SK-N-SH treated with all-trans-retinoic acid at 6 μM for 48 hours (cell line): ENCODE measurements at regions not wholly inside any gene's neighbourhood (a gene's known extent, or its start where the extent isn't known, plus 50 kb on each side); places are given as distances from the start of the nearest gene placed in this dataset.

Experiments used
- ATAC-seq: fragments of 200-7000 bp; cut with Tn5 transposase; 3 replicates; pipeline ENCODE4 v1.9.1; 2020; ENCODE audit warnings: mild to moderate bottlenecking, moderate library complexity
- ARNTL ChIP-seq: fragments of 450-650 bp; formaldehyde crosslinking; IDR thresholded peaks from 2 replicates; pipeline ENCODE4 v1.5.0; 2020; ENCODE audit warnings: low read depth, mild to moderate bottlenecking, moderate library complexity, borderline replicate concordance
- BACH2 ChIP-seq: fragments of 250-450 bp; sonication (Bioruptor Pico); IDR thresholded peaks from 2 replicates; pipeline ENCODE4 v1.9.0; 2021; ENCODE audit warnings: mild to moderate bottlenecking, borderline replicate concordance
- CREB5 ChIP-seq: fragments of 250-450 bp; sonication (Bioruptor Pico); IDR thresholded peaks from 2 replicates; pipeline ENCODE4 v1.5.1; 2020; ENCODE audit warnings: low read depth, mild to moderate bottlenecking, moderate library complexity
- GLIS3 ChIP-seq: fragments of 250-450 bp; sonication (Bioruptor Pico); IDR thresholded peaks from 2 replicates; pipeline ENCODE4 v1.5.0; 2020; ENCODE audit warnings: mild to moderate bottlenecking, moderate library complexity
- ISL1 ChIP-seq: fragments of 250-450 bp; sonication (Bioruptor Pico); IDR thresholded peaks from 2 replicates; pipeline ENCODE4 v2.1.2; 2022; ENCODE audit warnings: mild to moderate bottlenecking, moderate library complexity
- OSR1 ChIP-seq: fragments of 250-450 bp; sonication (Bioruptor Pico); IDR thresholded peaks from 2 replicates; pipeline ENCODE4 v1.8.0; 2022; ENCODE audit warnings: moderate library complexity, mild to moderate bottlenecking, inconsistent platforms
- PPARA ChIP-seq: fragments of 250-450 bp; sonication (Bioruptor Pico); IDR thresholded peaks from 2 replicates; pipeline ENCODE4 v1.5.0; 2020; ENCODE audit warnings: mild to moderate bottlenecking, borderline replicate concordance
- RARB ChIP-seq: fragments of 250-450 bp; sonication (Bioruptor Pico); IDR thresholded peaks from 2 replicates; pipeline ENCODE4 v1.8.0; 2021; ENCODE audit warnings: mild to moderate bottlenecking, moderate library complexity
- TOX ChIP-seq: fragments of 250-450 bp; sonication (Bioruptor Pico); IDR thresholded peaks from 2 replicates; pipeline ENCODE4 v1.8.0; 2021; ENCODE audit warnings: mild to moderate bottlenecking, moderate library complexity, borderline replicate concordance
- ZC3H10 ChIP-seq: fragments of 250-450 bp; sonication (Bioruptor Pico); IDR thresholded peaks from 2 replicates; pipeline ENCODE4 v1.5.1; 2021; ENCODE audit warnings: mild to moderate bottlenecking, moderate library complexity
- ZFP30 ChIP-seq: fragments of 450-650 bp; formaldehyde crosslinking; IDR thresholded peaks from 2 replicates; pipeline ENCODE4 v1.5.0; 2022; ENCODE audit warnings: mild to moderate bottlenecking, moderate library complexity
- ZNF565 ChIP-seq: fragments of 450-650 bp; formaldehyde crosslinking; conservative IDR thresholded peaks from 2 replicates; pipeline ENCODE4 v1.5.0; 2020; ENCODE audit warnings: low read depth, mild to moderate bottlenecking, moderate library complexity
- ZNF70 ChIP-seq: fragments of 450-650 bp; formaldehyde crosslinking; IDR thresholded peaks from 2 replicates; pipeline ENCODE4 v1.5.0; 2020; ENCODE audit warnings: mild to moderate bottlenecking, moderate library complexity
- ZNF8 ChIP-seq: fragments of 450-650 bp; formaldehyde crosslinking; IDR thresholded peaks from 2 replicates; pipeline ENCODE4 v1.5.0; 2020; ENCODE audit warnings: mild to moderate bottlenecking, moderate library complexity
- TF ChIP-seq, protein P1 (sequence below): fragments of 250-450 bp; sonication (Bioruptor Pico); IDR thresholded peaks from 2 replicates; pipeline ENCODE4 v1.5.1; 2021; ENCODE audit warnings: mild to moderate bottlenecking, moderate library complexity
- TF ChIP-seq, protein P2 (sequence below): fragments of 250-450 bp; sonication (Bioruptor Pico); IDR thresholded peaks from 2 replicates; pipeline ENCODE4 v1.5.0; 2020; ENCODE audit warnings: mild to moderate bottlenecking, moderate library complexity
- TF ChIP-seq, protein P3 (sequence below): fragments of 250-450 bp; sonication (Bioruptor Pico); IDR thresholded peaks from 2 replicates; pipeline ENCODE4 v1.8.0; 2020; ENCODE audit warnings: mild to moderate bottlenecking, moderate library complexity, borderline replicate concordance

- ATAC-seq: no peak
- no peak for TF ChIP-seq PPARA (CRISPR knock-in tag)
- TF ChIP-seq CREB5 (CRISPR knock-in tag): no peak
- TF ChIP-seq, all 23 proteins: peak for 0
Measured at GRCh38 chr6:169972101-169972651, 220.8 kb downstream of the ERMARD start.

DNA sequence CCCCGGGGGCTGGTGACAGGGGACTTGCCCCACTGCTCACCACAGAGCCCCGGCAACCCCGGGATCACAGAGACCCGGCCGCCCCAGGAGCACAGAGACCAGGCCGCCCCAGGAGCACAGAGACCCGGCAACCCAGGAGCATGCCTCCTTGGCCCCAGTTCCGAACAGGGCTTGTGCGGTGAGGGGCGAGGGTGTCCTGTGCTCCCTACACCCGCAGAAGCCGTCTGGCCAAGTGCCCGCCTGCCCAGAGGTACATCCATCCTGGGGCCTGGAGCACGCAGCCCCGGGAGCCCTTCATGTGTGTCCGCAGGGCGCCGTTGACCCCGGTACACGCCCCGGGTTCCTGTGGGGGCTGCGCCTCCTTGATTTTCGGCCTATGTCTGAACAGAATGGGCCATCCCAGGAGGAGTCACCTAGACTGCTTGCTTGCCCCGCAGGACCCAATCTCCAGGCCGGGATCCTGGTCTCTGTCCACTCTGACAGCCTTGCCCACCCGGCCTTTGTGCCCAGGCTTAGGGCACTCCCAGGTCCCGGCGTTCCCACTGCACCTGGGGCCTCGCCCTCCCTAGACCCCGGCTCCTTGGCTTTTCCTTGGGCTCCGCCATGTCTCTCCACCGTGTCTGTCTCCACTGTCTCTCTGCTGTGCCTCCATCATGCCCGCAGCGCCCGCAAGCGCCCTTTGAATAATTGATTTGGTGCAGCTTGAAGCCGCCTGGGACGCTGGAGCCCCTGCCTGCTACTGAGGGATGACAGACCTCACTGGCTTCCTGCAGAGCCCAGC, 219.8 kb downstream of the ERMARD start:
- TF ChIP-seq, protein P1, sequence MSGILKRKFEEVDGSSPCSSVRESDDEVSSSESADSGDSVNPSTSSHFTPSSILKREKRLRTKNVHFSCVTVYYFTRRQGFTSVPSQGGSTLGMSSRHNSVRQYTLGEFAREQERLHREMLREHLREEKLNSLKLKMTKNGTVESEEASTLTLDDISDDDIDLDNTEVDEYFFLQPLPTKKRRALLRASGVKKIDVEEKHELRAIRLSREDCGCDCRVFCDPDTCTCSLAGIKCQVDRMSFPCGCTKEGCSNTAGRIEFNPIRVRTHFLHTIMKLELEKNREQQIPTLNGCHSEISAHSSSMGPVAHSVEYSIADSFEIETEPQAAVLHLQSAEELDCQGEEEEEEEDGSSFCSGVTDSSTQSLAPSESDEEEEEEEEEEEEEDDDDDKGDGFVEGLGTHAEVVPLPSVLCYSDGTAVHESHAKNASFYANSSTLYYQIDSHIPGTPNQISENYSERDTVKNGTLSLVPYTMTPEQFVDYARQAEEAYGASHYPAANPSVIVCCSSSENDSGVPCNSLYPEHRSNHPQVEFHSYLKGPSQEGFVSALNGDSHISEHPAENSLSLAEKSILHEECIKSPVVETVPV (CRISPR knock-in tag): no peak
- no peak for TF ChIP-seq ISL1
- TF ChIP-seq ZNF8: no peak
- TF ChIP-seq BACH2 (CRISPR knock-in tag): no peak
- TF ChIP-seq OSR1 (CRISPR knock-in tag): no peak
- no peak for TF ChIP-seq ZC3H10 (CRISPR knock-in tag)
- TF ChIP-seq, protein P2, sequence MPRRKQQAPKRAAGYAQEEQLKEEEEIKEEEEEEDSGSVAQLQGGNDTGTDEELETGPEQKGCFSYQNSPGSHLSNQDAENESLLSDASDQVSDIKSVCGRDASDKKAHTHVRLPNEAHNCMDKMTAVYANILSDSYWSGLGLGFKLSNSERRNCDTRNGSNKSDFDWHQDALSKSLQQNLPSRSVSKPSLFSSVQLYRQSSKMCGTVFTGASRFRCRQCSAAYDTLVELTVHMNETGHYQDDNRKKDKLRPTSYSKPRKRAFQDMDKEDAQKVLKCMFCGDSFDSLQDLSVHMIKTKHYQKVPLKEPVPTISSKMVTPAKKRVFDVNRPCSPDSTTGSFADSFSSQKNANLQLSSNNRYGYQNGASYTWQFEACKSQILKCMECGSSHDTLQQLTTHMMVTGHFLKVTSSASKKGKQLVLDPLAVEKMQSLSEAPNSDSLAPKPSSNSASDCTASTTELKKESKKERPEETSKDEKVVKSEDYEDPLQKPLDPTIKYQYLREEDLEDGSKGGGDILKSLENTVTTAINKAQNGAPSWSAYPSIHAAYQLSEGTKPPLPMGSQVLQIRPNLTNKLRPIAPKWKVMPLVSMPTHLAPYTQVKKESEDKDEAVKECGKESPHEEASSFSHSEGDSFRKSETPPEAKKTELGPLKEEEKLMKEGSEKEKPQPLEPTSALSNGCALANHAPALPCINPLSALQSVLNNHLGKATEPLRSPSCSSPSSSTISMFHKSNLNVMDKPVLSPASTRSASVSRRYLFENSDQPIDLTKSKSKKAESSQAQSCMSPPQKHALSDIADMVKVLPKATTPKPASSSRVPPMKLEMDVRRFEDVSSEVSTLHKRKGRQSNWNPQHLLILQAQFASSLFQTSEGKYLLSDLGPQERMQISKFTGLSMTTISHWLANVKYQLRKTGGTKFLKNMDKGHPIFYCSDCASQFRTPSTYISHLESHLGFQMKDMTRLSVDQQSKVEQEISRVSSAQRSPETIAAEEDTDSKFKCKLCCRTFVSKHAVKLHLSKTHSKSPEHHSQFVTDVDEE (CRISPR knock-in tag): no peak
- TF ChIP-seq, protein P3, sequence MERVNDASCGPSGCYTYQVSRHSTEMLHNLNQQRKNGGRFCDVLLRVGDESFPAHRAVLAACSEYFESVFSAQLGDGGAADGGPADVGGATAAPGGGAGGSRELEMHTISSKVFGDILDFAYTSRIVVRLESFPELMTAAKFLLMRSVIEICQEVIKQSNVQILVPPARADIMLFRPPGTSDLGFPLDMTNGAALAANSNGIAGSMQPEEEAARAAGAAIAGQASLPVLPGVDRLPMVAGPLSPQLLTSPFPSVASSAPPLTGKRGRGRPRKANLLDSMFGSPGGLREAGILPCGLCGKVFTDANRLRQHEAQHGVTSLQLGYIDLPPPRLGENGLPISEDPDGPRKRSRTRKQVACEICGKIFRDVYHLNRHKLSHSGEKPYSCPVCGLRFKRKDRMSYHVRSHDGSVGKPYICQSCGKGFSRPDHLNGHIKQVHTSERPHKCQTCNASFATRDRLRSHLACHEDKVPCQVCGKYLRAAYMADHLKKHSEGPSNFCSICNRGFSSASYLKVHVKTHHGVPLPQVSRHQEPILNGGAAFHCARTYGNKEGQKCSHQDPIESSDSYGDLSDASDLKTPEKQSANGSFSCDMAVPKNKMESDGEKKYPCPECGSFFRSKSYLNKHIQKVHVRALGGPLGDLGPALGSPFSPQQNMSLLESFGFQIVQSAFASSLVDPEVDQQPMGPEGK (CRISPR knock-in tag): no peak
- TF ChIP-seq ZFP30 (CRISPR knock-in tag): no peak
- no peak for TF ChIP-seq CREB5 (CRISPR knock-in tag)
- no peak for TF ChIP-seq GLIS3 (CRISPR knock-in tag)
- TF ChIP-seq RARB: no peak
- no peak for TF ChIP-seq ARNTL
- no peak for ATAC-seq

DNA sequence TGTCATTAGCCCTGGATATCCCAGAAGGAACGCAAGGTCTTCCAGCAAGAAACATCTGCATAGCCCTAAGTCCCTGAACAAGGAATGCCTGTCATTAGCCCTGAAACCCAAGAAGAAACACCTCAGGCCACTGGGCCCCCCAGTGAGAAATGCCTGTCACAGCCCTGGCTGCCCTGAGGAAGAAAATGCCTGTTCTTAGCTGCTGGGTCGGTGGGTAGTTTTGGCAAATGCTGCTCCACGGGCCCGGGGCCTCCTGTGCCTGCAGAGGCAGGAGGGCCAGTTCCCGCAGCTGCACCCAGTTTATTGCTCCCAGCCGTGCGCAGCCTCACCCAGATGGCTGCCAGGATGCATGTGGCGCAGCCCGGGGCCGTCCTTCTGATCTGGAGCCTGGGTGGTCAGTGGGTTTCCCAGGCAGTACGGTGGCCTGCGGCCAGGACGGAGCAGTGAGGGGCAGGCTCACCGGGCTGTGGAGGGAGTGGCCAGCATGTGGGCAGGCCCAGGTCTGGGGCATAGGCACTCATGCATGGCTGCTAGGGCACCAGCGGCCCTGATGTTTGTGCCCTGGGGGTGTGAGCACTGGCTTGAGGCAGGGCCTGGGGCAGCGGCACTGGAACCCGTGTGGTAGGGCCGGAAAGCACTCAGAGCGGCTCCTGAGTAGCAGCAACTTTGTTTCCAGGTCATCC, 219.0 kb downstream of the ERMARD start:
- ATAC-seq: no peak
- TF ChIP-seq ZC3H10 (CRISPR knock-in tag) (no peak), TOX (no peak), BACH2 (CRISPR knock-in tag) (no peak), RARB (no peak), ZNF565 (CRISPR knock-in tag) (no peak), CREB5 (CRISPR knock-in tag) (no peak), ZNF70 (no peak), PPARA (CRISPR knock-in tag) (no peak)
- TF ChIP-seq, protein P3 (CRISPR knock-in tag): no peak
- TF ChIP-seq, protein P1 (CRISPR knock-in tag): no peak
- TF ChIP-seq, protein P2 (CRISPR knock-in tag): no peak
